Loucy (cell line): ENCODE measurements at regions not wholly inside any gene's neighbourhood (a gene's known extent, or its start where the extent isn't known, plus 50 kb on each side); places are given as distances from the start of the nearest gene placed in this dataset.

Source experiments
- H2AFZ ChIP-seq: fragments of 200-600 bp; sonication (generic); 2 replicates; pipeline ENCODE4 v1.6.0; 2016; ENCODE audit warnings: antibody characterized with exemption, mild to moderate bottlenecking, low read length, moderate library complexity
- H3F3A ChIP-seq: fragments of 200-600 bp; 2 replicates; pipeline ENCODE4 v1.6.0; 2016; ENCODE audit warnings: antibody characterized with exemption, low read depth, mild to moderate bottlenecking
- H3K27me3 ChIP-seq: fragments of 200-600 bp; sonication (generic); 2 replicates; pipeline ENCODE4 v1.6.1; 2014; ENCODE audit warnings: low read length, mild to moderate bottlenecking; ENCODE audit not compliant: insufficient read depth, poor library complexity, severe bottlenecking
- H3K36me3 ChIP-seq: fragments of 200-600 bp; sonication (generic); 2 replicates; pipeline ENCODE4 v1.6.1; 2016; ENCODE audit warnings: low read length; ENCODE audit not compliant: insufficient read depth
- H3K4me1 ChIP-seq: fragments of 200-600 bp; sonication (generic); 2 replicates; pipeline ENCODE4 v1.5.1; 2014; ENCODE audit warnings: low read length, mild to moderate bottlenecking; ENCODE audit not compliant: insufficient read depth, poor library complexity, severe bottlenecking
- H3K4me2 ChIP-seq: fragments of 200-600 bp; sonication (generic); 2 replicates; pipeline ENCODE4 v1.6.0; 2014; ENCODE audit warnings: antibody characterized with exemption, low read length, low read depth, mild to moderate bottlenecking; ENCODE audit not compliant: poor library complexity, severe bottlenecking
- H3K4me3 ChIP-seq: fragments of 200-600 bp; sonication (generic); 2 replicates; pipeline ENCODE4 v1.5.1; 2014; ENCODE audit warnings: low read length, mild to moderate bottlenecking, mixed read lengths; ENCODE audit not compliant: poor library complexity, severe bottlenecking
- H3K79me2 ChIP-seq: fragments of 200-600 bp; sonication (generic); 2 replicates; pipeline ENCODE4 v1.6.1; 2014; ENCODE audit warnings: low read length; ENCODE audit not compliant: insufficient read depth
- H3K9ac ChIP-seq: fragments of 200-600 bp; sonication (generic); 2 replicates; pipeline ENCODE4 v1.6.0; 2014; ENCODE audit warnings: mild to moderate bottlenecking, low read depth, low read length, moderate library complexity; ENCODE audit not compliant: poor library complexity, severe bottlenecking
- H3K9me2 ChIP-seq: fragments of 200-600 bp; sonication (generic); replicated peaks from 2 replicates; pipeline ENCODE4 v1.6.1; 2016; ENCODE audit warnings: low read depth, low read length, mixed read lengths
- H3K9me3 ChIP-seq: fragments of 200-600 bp; sonication (generic); 2 replicates; pipeline ENCODE4 v1.6.1; 2014; ENCODE audit warnings: mild to moderate bottlenecking, antibody characterized with exemption, low read length, low read depth; ENCODE audit not compliant: insufficient read depth
- H4K20me1 ChIP-seq: fragments of 200-600 bp; sonication (generic); 2 replicates; pipeline ENCODE4 v1.6.0; 2014; ENCODE audit warnings: antibody characterized with exemption, low read length, mild to moderate bottlenecking; ENCODE audit not compliant: insufficient read depth, poor library complexity, severe bottlenecking
- EZH2phosphoT487 ChIP-seq: fragments of 200-600 bp; IDR thresholded peaks from 2 replicates; pipeline ENCODE4 v1.6.1; 2018; ENCODE audit warnings: antibody characterized with exemption, mild to moderate bottlenecking, moderate library complexity, borderline replicate concordance
- TF ChIP-seq, protein P1 (sequence below): fragments of 200-600 bp; sonication (generic); conservative IDR thresholded peaks from 2 replicates; pipeline ENCODE4 v1.5.1; 2014; ENCODE audit warnings: mild to moderate bottlenecking, antibody characterized with exemption, low read length

DNA sequence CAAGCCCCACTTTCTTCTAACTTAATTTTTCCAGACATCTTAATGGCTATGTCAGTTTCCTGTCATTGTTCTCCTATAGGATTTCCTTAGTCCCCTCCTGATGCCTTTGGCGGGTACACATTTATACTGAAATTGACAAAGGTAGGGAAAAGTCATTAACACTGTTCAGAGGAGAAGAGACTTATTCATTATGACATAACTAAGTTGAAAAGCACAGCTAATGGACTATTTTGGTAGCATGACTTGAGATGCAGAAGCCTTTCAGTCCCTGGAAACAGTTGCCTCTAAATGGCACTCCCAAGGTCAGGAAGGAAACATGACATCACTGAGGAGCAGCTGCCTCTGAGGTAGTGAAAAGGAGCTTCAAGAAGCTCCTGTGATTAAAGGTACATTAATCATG lies 317.5 kb upstream of the KITLG start:
- H3K4me2 ChIP-seq: no peak overlapping the region
- TF ChIP-seq, protein P1, sequence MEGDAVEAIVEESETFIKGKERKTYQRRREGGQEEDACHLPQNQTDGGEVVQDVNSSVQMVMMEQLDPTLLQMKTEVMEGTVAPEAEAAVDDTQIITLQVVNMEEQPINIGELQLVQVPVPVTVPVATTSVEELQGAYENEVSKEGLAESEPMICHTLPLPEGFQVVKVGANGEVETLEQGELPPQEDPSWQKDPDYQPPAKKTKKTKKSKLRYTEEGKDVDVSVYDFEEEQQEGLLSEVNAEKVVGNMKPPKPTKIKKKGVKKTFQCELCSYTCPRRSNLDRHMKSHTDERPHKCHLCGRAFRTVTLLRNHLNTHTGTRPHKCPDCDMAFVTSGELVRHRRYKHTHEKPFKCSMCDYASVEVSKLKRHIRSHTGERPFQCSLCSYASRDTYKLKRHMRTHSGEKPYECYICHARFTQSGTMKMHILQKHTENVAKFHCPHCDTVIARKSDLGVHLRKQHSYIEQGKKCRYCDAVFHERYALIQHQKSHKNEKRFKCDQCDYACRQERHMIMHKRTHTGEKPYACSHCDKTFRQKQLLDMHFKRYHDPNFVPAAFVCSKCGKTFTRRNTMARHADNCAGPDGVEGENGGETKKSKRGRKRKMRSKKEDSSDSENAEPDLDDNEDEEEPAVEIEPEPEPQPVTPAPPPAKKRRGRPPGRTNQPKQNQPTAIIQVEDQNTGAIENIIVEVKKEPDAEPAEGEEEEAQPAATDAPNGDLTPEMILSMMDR: no peak
- TF ChIP-seq EZH2phosphoT487: no peak

DNA sequence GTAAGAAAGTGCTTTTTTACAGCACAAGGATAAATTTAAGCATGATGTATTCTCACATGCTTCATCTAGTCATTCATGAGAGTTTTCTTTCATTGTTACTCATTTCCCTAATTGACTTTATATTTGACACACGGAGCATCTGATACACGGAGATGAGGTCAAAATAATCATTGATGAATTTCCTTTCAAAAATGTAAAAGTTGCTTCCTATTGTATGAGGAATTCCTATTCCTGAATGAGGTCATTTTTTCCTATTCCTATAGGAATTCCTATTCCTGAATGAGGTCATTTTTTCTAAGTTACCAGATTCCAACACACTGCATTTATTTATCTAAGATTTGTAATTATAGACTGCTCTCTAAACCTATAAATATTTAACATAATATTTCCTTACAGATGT lies 316.7 kb upstream of the KITLG start:
- no peaks in the 10 kb centered on the region for H3K79me2 ChIP-seq

More for the DNA sequence above, 317.5 kb upstream of the KITLG start:
- Histone ChIP-seq H2AFZ (no peak overlapping the region), H3K9ac (no peak overlapping the region), H3K36me3 (no peaks in the 10 kb centered on the region), H4K20me1 (no peaks in the 10 kb centered on the region), H3K9me3 (no peaks in the 10 kb centered on the region), H3F3A (no peaks in the 10 kb centered on the region), H3K4me1 (peaks cover 18% of the 10 kb centered on the region), H3K4me3 (no peak overlapping the region), H3K9me2 (no peaks in the 10 kb centered on the region), H3K79me2 (no peaks in the 10 kb centered on the region), H3K27me3 (no peaks in the 10 kb centered on the region)

GRCh38 chr12:88895634-88896033 lies 315.4 kb upstream of the KITLG start:
- Histone ChIP-seq H3F3A (no peaks in the 10 kb centered on the region), H3K9ac (no peak overlapping the region), H3K9me3 (no peaks in the 10 kb centered on the region), H3K9me2 (no peaks in the 10 kb centered on the region), H3K4me3 (no peak overlapping the region), H3K4me2 (no peak overlapping the region), H3K79me2 (no peaks in the 10 kb centered on the region), H2AFZ (peak overlapping the region; percentile 15; the same call in 1 of the 2 replicates), H3K4me1 (peaks cover 18% of the 10 kb centered on the region), H4K20me1 (no peaks in the 10 kb centered on the region), H3K36me3 (no peaks in the 10 kb centered on the region), H3K27me3 (no peaks in the 10 kb centered on the region)
- TF ChIP-seq, protein P1: no peak
- no peak for TF ChIP-seq EZH2phosphoT487

More for the DNA sequence above, 316.7 kb upstream of the KITLG start:
- Histone ChIP-seq H3K4me2 (no peak overlapping the region), H3K4me3 (no peak overlapping the region), H3K4me1 (peaks cover 18% of the 10 kb centered on the region), H3F3A (no peaks in the 10 kb centered on the region), H3K36me3 (no peaks in the 10 kb centered on the region), H3K27me3 (no peaks in the 10 kb centered on the region), H3K9me2 (no peaks in the 10 kb centered on the region), H3K9me3 (no peaks in the 10 kb centered on the region), H2AFZ (no peak overlapping the region), H3K9ac (no peak overlapping the region), H4K20me1 (no peaks in the 10 kb centered on the region)
- TF ChIP-seq EZH2phosphoT487: no peak
- TF ChIP-seq, protein P1: no peak
